ENCODE measurements at regions not wholly inside any gene's neighbourhood (a gene's known extent, or its start where the extent isn't known, plus 50 kb on each side); places are given as distances from the start of the nearest gene placed in this dataset.

DNA sequence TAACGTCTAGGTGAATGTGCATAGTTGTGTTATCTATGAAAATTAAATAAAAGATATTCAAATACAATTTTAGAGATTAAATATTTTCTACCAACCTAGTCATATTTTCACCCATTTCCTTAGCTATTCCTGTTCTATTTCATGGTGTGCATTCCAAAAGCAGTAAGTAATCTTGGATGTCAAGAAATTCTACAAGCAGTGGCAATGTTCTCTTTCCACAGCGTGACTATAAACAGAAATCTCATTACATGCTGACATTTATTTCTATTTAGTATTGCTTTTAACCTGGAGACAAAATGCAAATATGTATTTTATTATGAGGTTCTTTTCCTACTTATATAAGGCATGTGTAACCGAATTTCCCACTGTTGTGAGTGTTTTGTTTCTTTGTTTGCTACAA is 510.0 kb downstream of the ACTL7B start:
- Histone ChIP-seq H3K9ac (ENCODE audit: low read depth in 1 of 2, low read length in 2 of 2) (no peak overlapping the region), H3K4me3 (ENCODE audit: low read depth in 1 of 3, low read length in 3 of 3) (no peak overlapping the region), H3K36me3 (ENCODE audit: control insufficient read depth in 4 of 4, insufficient read depth in 3 of 4, low read depth in 1 of 4, low read length in 3 of 4) (no peaks in the 10 kb centered on the region), H3K9me3 (ENCODE audit: control insufficient read depth in 4 of 4, low read length in 3 of 4) (no peaks in the 10 kb centered on the region), H3K4me1 (ENCODE audit: control insufficient read depth in 4 of 4, insufficient read depth in 4 of 4, low read length in 3 of 4) (no peaks in the 10 kb centered on the region), H3K27me3 (ENCODE audit: control insufficient read depth in 4 of 4, insufficient read depth in 4 of 4, low read length in 3 of 4) (no peaks in the 10 kb centered on the region), H3K27ac (ENCODE audit: low read depth in 1 of 2, low read length in 2 of 2) (no peak overlapping the region)
- WGBS: 68% methylated on average over 3 of the region's 3 CpGs
- TF ChIP-seq, protein P1, sequence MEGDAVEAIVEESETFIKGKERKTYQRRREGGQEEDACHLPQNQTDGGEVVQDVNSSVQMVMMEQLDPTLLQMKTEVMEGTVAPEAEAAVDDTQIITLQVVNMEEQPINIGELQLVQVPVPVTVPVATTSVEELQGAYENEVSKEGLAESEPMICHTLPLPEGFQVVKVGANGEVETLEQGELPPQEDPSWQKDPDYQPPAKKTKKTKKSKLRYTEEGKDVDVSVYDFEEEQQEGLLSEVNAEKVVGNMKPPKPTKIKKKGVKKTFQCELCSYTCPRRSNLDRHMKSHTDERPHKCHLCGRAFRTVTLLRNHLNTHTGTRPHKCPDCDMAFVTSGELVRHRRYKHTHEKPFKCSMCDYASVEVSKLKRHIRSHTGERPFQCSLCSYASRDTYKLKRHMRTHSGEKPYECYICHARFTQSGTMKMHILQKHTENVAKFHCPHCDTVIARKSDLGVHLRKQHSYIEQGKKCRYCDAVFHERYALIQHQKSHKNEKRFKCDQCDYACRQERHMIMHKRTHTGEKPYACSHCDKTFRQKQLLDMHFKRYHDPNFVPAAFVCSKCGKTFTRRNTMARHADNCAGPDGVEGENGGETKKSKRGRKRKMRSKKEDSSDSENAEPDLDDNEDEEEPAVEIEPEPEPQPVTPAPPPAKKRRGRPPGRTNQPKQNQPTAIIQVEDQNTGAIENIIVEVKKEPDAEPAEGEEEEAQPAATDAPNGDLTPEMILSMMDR (IDR thresholded peaks at IDR 0.05; ENCODE audit: low read depth, low read length, missing input control): no peak
- TF ChIP-seq TAF1 (conservative IDR thresholded peaks at IDR 0.05): no peak
- TF ChIP-seq FOXA1 (IDR thresholded peaks at IDR 0.05): no peak
- no peak for TF ChIP-seq GABPA (IDR thresholded peaks at IDR 0.05 in 1 of 2, conservative IDR thresholded peaks at IDR 0.05 in 1 of 2)
- TF ChIP-seq NR2F2 (IDR thresholded peaks at IDR 0.05): no peak
- no peak for TF ChIP-seq MAX (IDR thresholded peaks at IDR 0.05)
- no peak for TF ChIP-seq HNF4G (IDR thresholded peaks at IDR 0.05)
- DNase-seq (ENCODE audit: low spot score): no peak

DNA sequence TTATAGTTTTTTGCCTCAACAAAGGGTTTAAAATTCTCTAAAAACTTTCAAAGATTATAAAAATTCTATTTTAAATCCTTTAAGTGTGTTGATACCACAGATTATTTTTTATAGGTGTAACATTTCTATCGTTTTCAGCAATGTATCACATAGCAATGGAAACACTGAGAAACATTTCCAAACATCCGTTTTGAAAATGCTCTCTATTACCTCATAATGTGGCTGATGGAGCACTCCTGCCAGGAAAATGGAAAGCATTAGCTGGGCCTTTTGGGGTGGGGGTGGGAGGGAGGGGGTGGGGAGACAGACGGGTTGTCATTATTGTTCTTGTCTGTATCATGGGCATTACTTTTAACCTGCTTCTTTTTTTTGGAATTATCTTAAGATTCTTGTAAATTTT is 516.5 kb downstream of the ACTL7B start:
- TF ChIP-seq SP1 (IDR thresholded peaks at IDR 0.05): no peak
- no peak for TF ChIP-seq NR2F2 (IDR thresholded peaks at IDR 0.05)
- no peak for TF ChIP-seq EGR1 (IDR thresholded peaks at IDR 0.05; ENCODE audit: low read depth in 2 of 2)
- H3K36me3 ChIP-seq (ENCODE audit: control insufficient read depth in 4 of 4, insufficient read depth in 3 of 4, low read depth in 1 of 4, low read length in 3 of 4): no peaks in the 10 kb centered on the region
- no peaks in the 10 kb centered on the region for H3K9me3 ChIP-seq (ENCODE audit: control insufficient read depth in 4 of 4, low read length in 3 of 4)
- WGBS: 66% methylated on average over 3 of the region's 3 CpGs
- no peak overlapping the region for H3K27ac ChIP-seq (ENCODE audit: low read depth in 1 of 2, low read length in 2 of 2)
- H3K4me1 ChIP-seq (ENCODE audit: control insufficient read depth in 4 of 4, insufficient read depth in 4 of 4, low read length in 3 of 4): no peaks in the 10 kb centered on the region
- DNase-seq (ENCODE audit: low spot score): no peak
- no peaks in the 10 kb centered on the region for H3K27me3 ChIP-seq (ENCODE audit: control insufficient read depth in 4 of 4, insufficient read depth in 4 of 4, low read length in 3 of 4)
- no peak overlapping the region for H3K4me3 ChIP-seq (ENCODE audit: low read depth in 1 of 3, low read length in 3 of 3)
- no peak overlapping the region for H3K9ac ChIP-seq (ENCODE audit: low read depth in 1 of 2, low read length in 2 of 2)

GRCh38 chr9:108336575-108336974 is 519.2 kb downstream of the ACTL7B start:
- 75% methylated on average over 2 of the region's 2 CpGs for WGBS
- no peak for DNase-seq (ENCODE audit: low spot score)

More at GRCh38 chr9:108336575-108336974, 519.2 kb downstream of the ACTL7B start:
- no peak overlapping the region for H3K27ac ChIP-seq (ENCODE audit: low read depth in 1 of 2, low read length in 2 of 2)
- no peaks in the 10 kb centered on the region for H3K27me3 ChIP-seq (ENCODE audit: control insufficient read depth in 4 of 4, insufficient read depth in 4 of 4, low read length in 3 of 4)
- H3K4me1 ChIP-seq (ENCODE audit: control insufficient read depth in 4 of 4, insufficient read depth in 4 of 4, low read length in 3 of 4): peaks cover 0 to 10% (median 4%) of the 10 kb centered on the region in 4 donors
- no peak for TF ChIP-seq FOXA2 (IDR thresholded peaks at IDR 0.05)
- TF ChIP-seq MAX (IDR thresholded peaks at IDR 0.05): no peak
- TF ChIP-seq RXRA (IDR thresholded peaks at IDR 0.05): no peak
- no peak for TF ChIP-seq EGR1 (IDR thresholded peaks at IDR 0.05; ENCODE audit: low read depth in 2 of 2)
- no peak for TF ChIP-seq GABPA (IDR thresholded peaks at IDR 0.05 in 1 of 2, conservative IDR thresholded peaks at IDR 0.05 in 1 of 2)
- TF ChIP-seq RAD21 (IDR thresholded peaks at IDR 0.05): no peak
- no peak for TF ChIP-seq YY1 (IDR thresholded peaks at IDR 0.05)
- TF ChIP-seq SP1 (IDR thresholded peaks at IDR 0.05): no peak
- no peak for TF ChIP-seq NR2F2 (IDR thresholded peaks at IDR 0.05)
- TF ChIP-seq, protein P1 (IDR thresholded peaks at IDR 0.05; ENCODE audit: low read depth, low read length, missing input control): no peak
- no peak for TF ChIP-seq FOXA1 (IDR thresholded peaks at IDR 0.05)
- no peak for TF ChIP-seq TAF1 (conservative IDR thresholded peaks at IDR 0.05)
- H3K4me3 ChIP-seq (ENCODE audit: low read depth in 1 of 3, low read length in 3 of 3): no peak overlapping the region
- H3K9me3 ChIP-seq (ENCODE audit: control insufficient read depth in 4 of 4, low read length in 3 of 4): no peaks in the 10 kb centered on the region
- no peak overlapping the region for H3K9ac ChIP-seq (ENCODE audit: low read depth in 1 of 2, low read length in 2 of 2)
- H3K36me3 ChIP-seq (ENCODE audit: control insufficient read depth in 4 of 4, insufficient read depth in 3 of 4, low read depth in 1 of 4, low read length in 3 of 4): no peaks in the 10 kb centered on the region
